Small intestine (tissue), 7 donors: ENCODE measurements at regions not wholly inside any gene's neighbourhood (a gene's known extent, or its start where the extent isn't known, plus 50 kb on each side); places are given as distances from the start of the nearest gene placed in this dataset.

ENCODE experiments used
- DNase-seq, 2 donors: peaks; one replicate each; pipeline versions ENCODE4 v3.0.0 to v3.0.0-alpha.2; 2013
- FAIRE-seq: peaks from 2 replicates; lab custom pipeline; 2012; peaks lifted over from hg19 to GRCh38; lab: Jason Lieb, UNC
- H3K27ac ChIP-seq, 3 donors: one replicate each; pipeline ENCODE4 v1.5.1; 2013; ENCODE audit warnings: low read length in 2 of 3, mild to moderate bottlenecking in 2 of 3, control low read depth in 1 of 3, inconsistent platforms in 1 of 3, low read depth in 1 of 3, moderate library complexity in 1 of 3
- H3K27me3 ChIP-seq, 3 donors: one replicate each; pipeline ENCODE4 v1.6.1; 2013; ENCODE audit warnings: low read length in 3 of 3, inconsistent platforms in 1 of 3; ENCODE audit not compliant: control insufficient read depth in 3 of 3, insufficient read depth in 3 of 3
- H3K36me3 ChIP-seq, 3 donors: one replicate each; pipeline ENCODE4 v1.6.1; 2013; ENCODE audit warnings: low read length in 3 of 3, inconsistent platforms in 1 of 3, low read depth in 1 of 3, mild to moderate bottlenecking in 1 of 3, moderate library complexity in 1 of 3; ENCODE audit not compliant: control insufficient read depth in 3 of 3, insufficient read depth in 2 of 3
- H3K4me1 ChIP-seq, 3 donors: one replicate each; pipeline ENCODE4 v1.6.1; 2013; ENCODE audit warnings: low read length in 2 of 3, inconsistent platforms in 1 of 3, low read depth in 1 of 3, mild to moderate bottlenecking in 1 of 3, moderate library complexity in 1 of 3; ENCODE audit not compliant: control insufficient read depth in 3 of 3, insufficient read depth in 2 of 3
- H3K4me3 ChIP-seq, 3 donors: one replicate each; pipeline ENCODE4 v1.5.1; 2013; ENCODE audit warnings: low read length in 3 of 3, control low read depth in 1 of 3, inconsistent platforms in 1 of 3, low read depth in 1 of 3, mild to moderate bottlenecking in 1 of 3, moderate library complexity in 1 of 3
- H3K9me3 ChIP-seq, 2 donors: one replicate each; pipeline ENCODE4 v1.6.1; 2013; ENCODE audit warnings: low read depth in 1 of 2, low read length in 1 of 2; ENCODE audit not compliant: control insufficient read depth in 2 of 2, insufficient read depth in 1 of 2
- WGBS, 3 donors: extraction: QIAGEN DNeasy Blood & Tissue Kit; methylation state at CpG; one replicate each; pipeline ENCODE4 v1.1.7; 2013; 5-methylcytosine and 5-hydroxymethylcytosine counted together
- donor health status: healthy with polysubstance abuse.
- donor health status: control.
- donor health status: control.
- donor health status: Bipolar disorder and iron deficiency.
- donor health status: healthy.

- Histone ChIP-seq H3K27me3 (no peaks in the 10 kb centered on the region), H3K36me3 (no peaks in the 10 kb centered on the region), H3K4me3 (peak overlapping the region; percentile 5 to 54 (median 49)), H3K9me3 (no peaks in the 10 kb centered on the region), H3K4me1 (peaks cover 0 to 9% (median 4%) of the 10 kb centered on the region in 3 donors), H3K27ac (peak overlapping the region; percentile 82 to 98 (median 89))
- FAIRE-seq (no peak), DNase-seq (peak; percentile 43 to 65)
- 12 to 34% (median 27%) methylated on average over 8 of the region's 8 CpGs for WGBS, 3 donors
Observed at GRCh38 chr6:56692523-56693245, 50.0 kb upstream of the DST start.
